Raji (cell line): ENCODE measurements at regions not wholly inside any gene's neighbourhood (a gene's known extent, or its start where the extent isn't known, plus 50 kb on each side); places are given as distances from the start of the nearest gene placed in this dataset.

ENCODE experiments used
- POLR2A ChIP-seq: IDR thresholded peaks from 2 replicates; pipeline ENCODE4 v1.6.1; 2011; ENCODE audit warnings: low read depth, low read length, control low read depth; ENCODE audit not compliant: insufficient read depth

DNA sequence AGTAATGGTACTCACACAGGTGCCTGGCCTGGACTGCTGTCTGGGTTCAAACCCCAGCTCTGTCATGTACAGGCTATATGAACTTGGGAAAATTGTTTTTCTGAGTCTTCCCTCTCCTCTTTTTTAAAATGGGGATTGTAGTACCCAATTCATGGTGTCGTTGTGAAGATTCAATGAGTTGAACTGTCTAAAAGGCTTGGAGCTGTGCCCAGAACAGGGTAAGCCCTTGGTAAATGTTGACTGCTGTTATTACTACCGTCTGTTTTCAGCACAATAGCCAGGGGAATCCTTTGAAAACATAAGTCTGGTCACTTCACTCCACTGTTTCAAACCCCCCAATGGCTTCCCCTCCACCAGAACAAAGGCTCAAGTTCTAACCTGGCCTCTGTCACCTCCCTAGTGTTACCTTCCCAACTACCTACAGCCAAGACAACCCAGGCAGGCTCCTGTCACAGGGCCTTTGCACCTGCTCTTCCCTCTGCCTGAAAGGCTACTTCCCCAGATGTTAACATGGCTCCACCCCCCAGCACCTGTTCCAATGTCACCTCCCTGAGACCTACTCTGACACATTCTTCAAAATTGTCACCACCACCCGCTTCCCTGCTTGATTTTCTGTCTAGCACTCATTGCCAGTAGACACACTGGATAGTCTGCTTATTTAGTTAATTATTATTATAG lies 152.8 kb downstream of the CHST1 start:
- TF ChIP-seq POLR2A: no peak

DNA sequence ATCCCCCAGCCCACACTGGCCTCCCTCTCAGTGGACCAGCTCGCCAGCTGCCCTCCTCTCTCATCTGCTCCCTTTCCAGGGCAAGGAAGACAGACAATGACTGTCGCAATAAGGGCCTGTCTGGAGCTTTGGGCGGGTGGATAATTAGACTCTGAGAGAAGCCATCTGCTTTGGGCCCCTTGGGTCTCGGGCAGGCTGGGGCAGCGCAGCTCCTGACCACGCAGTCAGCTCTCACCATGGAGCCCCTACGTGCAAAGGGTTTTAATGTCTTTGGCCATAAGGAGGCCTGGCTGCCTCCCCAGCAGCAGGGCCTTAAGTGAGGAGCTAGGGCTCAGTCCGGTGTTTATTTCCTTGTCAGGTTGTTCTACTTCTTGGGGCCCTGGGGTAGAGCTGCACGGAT lies 153.9 kb downstream of the CHST1 start:
- TF ChIP-seq POLR2A: no peak

DNA sequence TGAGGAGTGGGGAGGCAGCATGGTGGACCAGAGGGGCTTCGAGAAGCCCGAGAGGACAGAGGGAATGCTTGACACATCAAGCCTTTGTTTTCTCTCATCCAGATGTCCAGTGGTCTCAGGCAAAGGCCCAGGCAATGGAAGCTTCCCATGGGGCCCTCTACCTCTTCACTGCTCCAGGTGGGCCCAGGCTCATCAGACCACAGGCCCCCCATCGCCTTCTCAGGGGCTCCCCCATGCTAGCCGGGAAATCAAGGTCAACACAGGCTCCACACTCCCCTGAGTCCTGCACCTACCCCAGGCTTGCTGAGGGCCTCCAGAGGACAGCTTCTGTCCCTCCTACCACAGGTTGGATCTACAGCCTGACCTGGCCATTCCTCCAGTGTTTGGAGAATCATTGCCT lies 157.5 kb downstream of the CHST1 start:
- no peak for TF ChIP-seq POLR2A

DNA sequence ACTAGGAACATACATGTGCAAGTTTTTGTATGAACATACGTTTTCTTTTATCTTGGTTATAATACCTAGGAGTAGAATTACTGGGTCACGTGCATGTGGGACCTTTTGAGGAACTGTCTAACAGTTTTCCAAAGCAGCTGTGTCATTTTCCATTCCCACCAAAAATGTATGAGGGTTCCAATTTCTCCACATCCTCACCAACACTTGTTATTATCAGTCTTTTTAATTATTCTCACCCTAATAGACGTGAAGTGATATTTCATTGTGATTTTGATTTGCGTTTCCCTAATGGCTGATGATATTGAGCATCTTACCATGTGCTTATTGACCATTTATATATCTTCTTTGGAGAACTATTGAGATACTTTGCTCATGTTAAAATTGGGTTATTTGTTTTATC lies 162.1 kb downstream of the CHST1 start:
- no peak for TF ChIP-seq POLR2A

DNA sequence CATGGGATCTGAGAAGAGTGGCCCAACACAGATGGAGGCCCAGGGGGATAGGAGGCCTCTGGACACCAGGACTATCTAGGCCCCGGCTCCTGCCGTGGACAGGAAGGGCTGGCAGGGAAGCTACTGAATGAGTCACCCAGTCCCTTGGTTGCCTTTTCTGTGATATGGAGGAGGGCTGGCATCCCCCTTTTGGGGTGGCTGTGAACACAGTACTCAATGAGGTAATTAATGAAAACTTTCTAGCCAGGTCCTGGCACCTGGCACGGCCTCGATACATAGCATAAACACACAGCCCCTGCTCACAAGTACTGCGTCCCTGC lies 163.2 kb downstream of the CHST1 start:
- TF ChIP-seq POLR2A: no peak

DNA sequence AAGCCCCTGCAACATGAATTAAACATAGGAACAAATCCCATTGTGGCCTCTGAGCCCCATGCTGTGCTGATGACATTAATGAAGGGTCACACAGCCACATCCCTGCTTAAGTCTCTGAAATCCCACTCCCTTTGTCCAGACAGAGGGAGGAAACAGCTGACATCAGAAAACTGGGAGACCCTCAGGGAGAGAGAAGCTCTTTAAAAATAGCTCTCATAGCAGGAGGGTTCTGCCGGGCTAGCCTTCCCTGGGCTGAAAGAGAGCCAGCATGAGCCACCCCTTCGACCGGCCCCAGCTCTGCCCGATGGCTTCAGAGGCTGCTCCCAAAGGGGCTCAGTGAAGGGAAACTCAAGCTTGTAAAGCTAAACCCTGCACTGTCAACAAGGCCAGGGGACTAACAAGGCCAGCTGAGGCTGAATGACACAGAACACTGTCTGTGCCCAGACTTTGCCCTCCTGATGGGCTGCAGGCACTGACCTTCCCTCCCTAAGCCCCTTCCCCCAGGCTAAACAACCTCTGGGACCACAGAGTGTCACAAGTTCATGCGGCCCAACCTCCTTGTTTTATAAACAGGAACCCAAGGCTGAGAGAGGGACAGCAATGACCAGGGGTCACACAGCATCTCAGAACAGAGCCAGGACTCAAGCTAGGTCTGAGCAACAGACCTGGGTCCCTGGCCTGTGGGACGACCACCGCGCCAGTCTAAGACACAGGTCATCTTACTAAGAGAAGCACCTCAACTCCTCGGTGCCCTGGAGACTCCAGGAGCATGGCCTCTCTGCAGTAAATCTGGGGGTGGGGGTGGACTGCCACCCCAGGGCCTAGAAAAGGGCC lies 163.8 kb downstream of the CHST1 start:
- no peak for TF ChIP-seq POLR2A

DNA sequence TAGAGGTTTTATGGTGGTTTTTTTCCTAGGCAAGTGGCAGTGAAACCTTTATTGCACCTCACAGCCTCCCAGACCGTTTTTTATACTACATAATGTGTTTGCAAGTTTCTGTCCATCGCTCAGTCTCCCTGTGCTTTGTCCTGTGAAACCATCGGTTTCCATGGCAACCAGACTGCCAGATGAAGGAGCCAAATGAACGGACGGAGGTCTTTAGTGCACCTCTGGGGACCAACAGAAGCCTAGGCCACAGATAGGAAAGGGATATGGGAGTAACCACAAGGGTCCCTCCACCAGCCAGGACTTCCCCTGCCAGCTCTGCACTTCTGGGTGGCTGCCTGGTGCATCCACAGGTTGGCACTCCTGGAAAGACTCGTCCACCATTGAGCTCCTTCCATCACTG lies 165.0 kb downstream of the CHST1 start:
- no peak for TF ChIP-seq POLR2A

DNA sequence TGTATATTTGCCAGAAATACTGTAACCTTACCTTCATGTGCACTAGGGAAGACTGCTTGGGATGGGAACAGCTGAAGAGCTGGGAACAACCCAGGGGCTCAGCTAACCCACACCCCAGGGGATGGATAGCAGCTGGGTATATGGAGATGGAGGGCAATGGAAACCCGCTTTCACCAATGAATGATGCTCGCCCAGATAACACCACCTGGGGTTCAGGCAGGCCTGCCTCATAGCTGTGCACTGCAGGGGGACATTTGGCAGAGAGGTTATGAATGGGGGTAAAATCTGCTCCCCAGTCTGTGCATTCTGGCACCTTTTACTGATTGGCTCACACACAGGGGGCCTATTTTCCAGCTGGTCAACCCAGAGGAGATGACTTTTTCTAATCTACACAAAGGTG lies 170.7 kb downstream of the CHST1 start:
- no peak for TF ChIP-seq POLR2A

DNA sequence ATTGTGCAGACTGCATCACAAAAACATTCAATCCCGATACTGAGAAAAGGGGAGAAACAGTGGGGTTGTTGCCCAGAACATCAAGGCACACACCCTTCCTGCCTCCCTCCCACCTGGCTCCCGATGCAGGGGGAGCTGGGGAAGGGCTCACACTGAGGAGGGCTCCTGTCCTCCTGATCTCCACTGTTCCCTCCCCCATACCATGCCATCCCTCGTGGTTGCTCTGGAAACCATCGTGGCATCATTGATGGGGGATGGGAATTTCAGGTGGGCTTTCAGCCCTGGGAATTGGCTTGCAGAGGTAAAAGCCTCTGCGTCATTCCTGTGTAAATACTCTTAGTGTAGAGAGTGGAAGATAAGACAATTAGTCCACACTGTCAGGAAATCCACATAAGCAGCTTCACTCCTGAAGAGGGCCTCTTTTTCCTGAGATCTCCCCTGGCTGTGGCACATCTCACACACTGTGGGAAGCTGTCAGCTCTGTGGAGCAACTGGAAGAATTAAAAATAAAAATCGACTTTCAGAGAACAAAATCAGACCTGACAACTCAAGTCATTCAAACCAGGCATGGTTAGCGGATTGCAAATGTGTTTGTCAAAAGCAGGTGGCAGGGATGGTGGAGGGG lies 176.0 kb downstream of the CHST1 start:
- TF ChIP-seq POLR2A: no peak

DNA sequence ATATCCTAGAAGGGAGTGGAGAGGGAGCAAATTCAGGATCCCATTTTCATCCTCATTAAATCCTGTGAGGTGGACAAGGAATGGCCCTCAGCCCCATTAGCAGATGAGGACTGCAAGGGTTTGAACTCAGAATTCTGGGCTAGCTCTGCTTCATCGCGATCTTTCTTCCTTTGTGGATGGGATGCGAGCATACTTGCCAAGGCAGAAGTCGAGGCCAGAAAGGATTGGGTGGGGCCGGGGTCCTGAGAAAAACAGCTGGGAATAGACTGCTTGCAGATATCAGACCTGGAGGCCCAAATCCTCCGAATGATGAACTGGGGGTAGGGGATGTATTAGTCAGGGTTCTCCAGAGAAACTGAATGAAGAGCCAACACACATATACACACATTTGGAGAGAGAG lies 179.0 kb downstream of the CHST1 start:
- TF ChIP-seq POLR2A: no peak

DNA sequence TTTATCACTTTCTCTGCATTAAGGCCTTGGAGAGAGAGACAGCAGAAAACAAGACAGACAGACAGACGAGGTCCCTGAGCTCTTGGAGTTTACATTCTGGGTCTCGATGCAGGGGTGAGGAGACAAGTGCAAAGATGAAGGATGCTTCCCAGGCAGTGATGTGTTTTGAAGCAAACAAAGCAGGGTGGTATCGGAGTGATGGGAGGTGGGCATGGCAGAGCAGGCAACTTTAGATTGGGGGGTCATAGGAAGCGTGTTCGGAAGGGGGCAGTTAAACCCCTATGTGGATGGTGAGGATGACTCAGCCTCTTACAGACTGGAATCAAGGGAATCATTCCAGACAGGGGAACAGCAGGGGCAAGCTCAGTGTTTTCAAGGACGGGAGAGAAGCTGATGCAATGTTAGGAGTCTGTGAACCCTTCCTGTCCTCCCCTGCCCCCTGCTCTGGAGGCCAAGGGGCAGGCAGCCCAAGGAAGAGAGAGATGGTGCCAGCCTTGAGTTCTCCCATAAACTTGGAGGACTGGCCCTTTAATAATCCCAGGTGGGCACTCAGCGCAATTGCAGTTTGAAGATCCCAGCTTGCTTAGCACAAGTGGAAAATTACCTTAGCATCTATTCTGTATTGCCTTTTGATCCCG lies 180.2 kb downstream of the CHST1 start:
- TF ChIP-seq POLR2A: no peak

DNA sequence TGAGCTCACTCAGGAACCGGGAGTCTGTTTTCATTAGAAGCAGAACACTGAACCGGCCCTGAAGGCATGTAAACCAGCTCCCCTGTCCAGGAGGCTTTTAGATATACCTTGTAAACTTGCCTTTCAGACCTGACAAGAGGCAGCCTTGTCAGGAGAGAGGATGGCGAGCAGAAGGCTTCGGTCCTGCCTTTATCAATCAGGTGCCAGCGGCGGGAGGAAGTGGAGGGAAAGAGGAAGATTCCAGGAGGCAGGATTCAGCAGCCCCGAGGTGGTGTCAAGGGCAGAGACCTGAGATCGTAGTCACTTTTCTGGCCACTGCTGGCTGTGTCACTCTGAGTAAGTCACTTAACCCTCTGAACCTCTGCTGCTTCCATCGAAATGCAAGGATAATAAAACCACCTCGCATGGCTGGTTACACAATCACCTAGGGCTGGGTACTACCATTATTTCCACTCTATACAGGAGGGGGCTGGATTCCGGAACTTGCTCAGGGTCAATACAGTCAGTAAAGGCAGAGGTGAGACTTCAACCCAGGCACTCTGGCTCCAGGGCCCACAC lies 181.0 kb downstream of the CHST1 start:
- no peak for TF ChIP-seq POLR2A

DNA sequence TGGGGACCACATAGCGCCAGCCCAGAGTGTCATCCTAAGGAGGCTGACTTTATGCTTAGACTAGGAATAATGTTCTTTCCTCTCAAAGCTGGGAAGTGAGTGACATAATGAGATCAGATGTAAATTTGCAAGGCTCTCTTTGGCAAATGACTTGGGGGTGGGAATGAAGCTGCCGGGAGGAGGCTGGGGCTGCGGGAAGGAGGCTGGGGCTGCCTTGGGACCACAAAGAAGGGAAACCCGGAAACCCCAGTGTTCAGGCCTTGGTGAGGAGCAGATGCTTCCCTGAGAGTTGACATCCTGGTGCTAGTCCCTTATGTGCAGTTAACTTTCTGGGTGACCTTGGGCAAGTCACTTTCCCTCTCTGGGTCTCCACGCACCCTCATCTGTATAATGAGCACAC lies 182.0 kb downstream of the CHST1 start:
- no peak for TF ChIP-seq POLR2A

DNA sequence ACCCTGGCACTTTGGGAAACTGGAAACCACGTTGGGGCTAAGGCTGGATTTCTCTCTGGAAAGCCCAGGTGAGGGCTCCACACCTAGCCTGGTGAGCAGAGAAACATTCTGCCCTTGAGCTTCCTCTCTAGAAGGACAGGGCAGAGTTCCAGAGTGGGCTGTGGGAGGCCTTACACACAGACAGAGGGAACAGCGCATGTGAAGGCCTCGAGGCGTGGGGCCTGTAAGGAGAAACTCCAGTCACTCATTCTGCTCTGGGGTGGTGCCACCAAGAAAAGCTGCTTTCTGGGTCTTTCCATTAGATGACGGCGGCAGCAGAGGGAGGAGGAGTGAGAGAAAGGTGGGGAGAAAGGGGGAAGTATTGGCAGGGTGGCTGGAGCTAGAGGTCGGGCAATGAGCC lies 183.1 kb downstream of the CHST1 start:
- no peak for TF ChIP-seq POLR2A

DNA sequence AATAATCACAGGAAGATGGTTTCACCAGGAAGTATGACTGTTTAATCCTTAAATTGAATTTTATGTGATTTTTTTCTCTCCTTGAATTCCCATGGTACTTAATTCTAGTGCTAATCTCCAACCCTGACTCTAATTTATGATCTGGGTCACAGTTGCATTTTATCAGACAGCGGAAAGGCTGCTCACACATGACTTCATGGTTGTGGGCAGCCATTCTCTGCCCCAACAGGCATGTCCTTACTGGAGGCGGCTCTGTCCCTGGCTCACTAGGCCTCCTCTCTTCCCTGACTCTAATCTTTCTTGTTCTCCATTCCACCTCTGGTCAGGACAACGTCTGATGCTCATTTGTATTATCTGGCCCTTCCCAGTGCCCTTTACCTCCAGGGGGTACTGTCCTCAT lies 184.4 kb downstream of the CHST1 start:
- TF ChIP-seq POLR2A: no peak
